ENCODE measurements at regions not wholly inside any gene's neighbourhood (a gene's known extent, or its start where the extent isn't known, plus 50 kb on each side); places are given as distances from the start of the nearest gene placed in this dataset.

GRCh38 chr2:217285926-217286325 is 426.1 kb upstream of the TNP1 start:
- BruUV-seq (replicated peaks), result no TSS peak
- intact Hi-C loops (cut with micrococcal nuclease; ENCODE audit: unreplicated experiment), result no loop called here
- Histone ChIP-seq H3K4me3 (ENCODE audit: low read depth, low read length, poor library complexity, severe bottlenecking) (no peak overlapping the region), H3K9me3 (ENCODE audit: low read depth, low read length, poor library complexity, severe bottlenecking) (no peaks in the 10 kb centered on the region), H3K4me1 (ENCODE audit: insufficient read depth, low read length, poor library complexity, severe bottlenecking) (peaks cover 11% of the 10 kb centered on the region), H3K27me3 (replicated peaks; ENCODE audit: insufficient read depth, low read depth, low read length, poor library complexity) (no peaks in the 10 kb centered on the region), H3K36me3 (ENCODE audit: insufficient read depth, low read length, poor library complexity, severe bottlenecking) (no peaks in the 10 kb centered on the region), H3K27ac (ENCODE audit: low read depth, low read length, poor library complexity, severe bottlenecking) (no peak overlapping the region)
- no peak for DNase-seq (ENCODE audit: low spot score)
- ChIA-PET POLR2A (ENCODE audit: low non-redundant PET) (no interaction called here), CTCF (no interaction called here)
- TF ChIP-seq EZH2 (IDR thresholded peaks at IDR 0.05; ENCODE audit: borderline replicate concordance, low read depth, low read length, poor library complexity, severe bottlenecking) (no peak), CTCF (conservative IDR thresholded peaks at IDR 0.05; ENCODE audit: low read depth, low read length) (no peak)

GRCh38 chr2:217283460-217283859 is 423.6 kb upstream of the TNP1 start:
- Histone ChIP-seq H3K9me3 (ENCODE audit: low read depth, low read length, poor library complexity, severe bottlenecking) (no peaks in the 10 kb centered on the region), H3K4me1 (ENCODE audit: insufficient read depth, low read length, poor library complexity, severe bottlenecking) (no peaks in the 10 kb centered on the region), H3K36me3 (ENCODE audit: insufficient read depth, low read length, poor library complexity, severe bottlenecking) (no peaks in the 10 kb centered on the region), H3K27ac (ENCODE audit: low read depth, low read length, poor library complexity, severe bottlenecking) (no peak overlapping the region), H3K27me3 (replicated peaks; ENCODE audit: insufficient read depth, low read depth, low read length, poor library complexity) (no peaks in the 10 kb centered on the region), H3K4me3 (ENCODE audit: low read depth, low read length, poor library complexity, severe bottlenecking) (no peak overlapping the region)
- DNase-seq (ENCODE audit: low spot score), result no peak
- intact Hi-C loops (cut with micrococcal nuclease; ENCODE audit: unreplicated experiment), result no loop called here
- BruUV-seq (replicated peaks), result no TSS peak
- CTCF ChIA-PET, result no interaction called here
- TF ChIP-seq EZH2 (IDR thresholded peaks at IDR 0.05; ENCODE audit: borderline replicate concordance, low read depth, low read length, poor library complexity, severe bottlenecking), result no peak
- no peak for TF ChIP-seq CTCF (conservative IDR thresholded peaks at IDR 0.05; ENCODE audit: low read depth, low read length)
- POLR2A ChIA-PET (ENCODE audit: low non-redundant PET), result no interaction called here

- Histone ChIP-seq H3K4me1 (ENCODE audit: insufficient read depth, low read length, poor library complexity, severe bottlenecking) (no peaks in the 10 kb centered on the region), H3K36me3 (ENCODE audit: insufficient read depth, low read length, poor library complexity, severe bottlenecking) (no peaks in the 10 kb centered on the region), H3K27ac (ENCODE audit: low read depth, low read length, poor library complexity, severe bottlenecking) (no peak overlapping the region), H3K4me3 (ENCODE audit: low read depth, low read length, poor library complexity, severe bottlenecking) (no peak overlapping the region), H3K9me3 (ENCODE audit: low read depth, low read length, poor library complexity, severe bottlenecking) (no peaks in the 10 kb centered on the region), H3K27me3 (replicated peaks; ENCODE audit: insufficient read depth, low read depth, low read length, poor library complexity) (no peaks in the 10 kb centered on the region)
- intact Hi-C loops (cut with micrococcal nuclease; ENCODE audit: unreplicated experiment), result no loop called here
- DNase-seq (ENCODE audit: low spot score), result no peak
- CTCF ChIA-PET, result no interaction called here
- POLR2A ChIA-PET (ENCODE audit: low non-redundant PET), result no interaction called here
- TF ChIP-seq CTCF (conservative IDR thresholded peaks at IDR 0.05; ENCODE audit: low read depth, low read length) (no peak), EZH2 (IDR thresholded peaks at IDR 0.05; ENCODE audit: borderline replicate concordance, low read depth, low read length, poor library complexity, severe bottlenecking) (no peak)
- BruUV-seq (replicated peaks), result no TSS peak
Observed at GRCh38 chr2:217282531-217282930, 422.7 kb upstream of the TNP1 start.
